GM21717 (cell line): ENCODE measurements at regions not wholly inside any gene's neighbourhood (a gene's known extent, or its start where the extent isn't known, plus 50 kb on each side); places are given as distances from the start of the nearest gene placed in this dataset.
"Not testable (repeated sequence)": the region's sequence is repeated elsewhere in the genome, so short reads cannot be mapped to it uniquely, and the experiment has no call there.

Experiments
- ATAC-seq: cut with Tn5 transposase; IDR thresholded peaks from one replicate; pipeline ENCODE4 v1.9.1; 2021; ENCODE audit warnings: mild to moderate bottlenecking, moderate library complexity; ENCODE audit not compliant: unreplicated experiment

DNA sequence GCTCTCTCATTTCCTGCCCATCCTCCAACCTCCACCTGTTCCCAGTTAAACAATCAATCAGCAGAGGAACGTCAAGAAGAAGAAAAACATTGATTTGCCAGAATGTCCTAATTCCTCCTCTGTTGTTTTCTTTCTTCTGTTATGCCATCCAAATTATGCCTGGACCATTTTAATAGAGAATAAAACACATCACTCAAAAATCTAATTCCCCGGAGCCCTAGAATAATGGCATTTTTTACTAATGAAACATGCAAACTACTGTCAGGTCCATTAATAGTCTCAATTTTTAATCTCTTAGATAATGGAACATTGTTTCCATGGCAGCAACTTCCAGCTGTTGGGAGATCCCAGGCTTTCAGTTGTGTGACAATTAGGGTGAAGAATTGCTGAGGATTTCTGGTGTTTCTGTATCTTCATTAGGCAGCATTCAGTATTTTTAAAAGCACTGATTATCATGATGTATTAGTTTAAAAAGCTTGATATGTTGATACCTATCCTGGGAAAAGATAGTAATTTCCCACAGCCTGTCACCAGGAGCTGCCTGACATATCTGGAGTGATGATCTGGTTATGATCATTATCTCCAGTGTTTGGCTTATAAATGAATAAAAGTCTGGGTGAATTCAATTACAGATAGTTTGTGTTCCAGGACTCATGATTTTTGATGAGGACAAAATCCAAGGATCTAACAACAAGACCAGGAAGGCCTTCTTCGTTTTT, 209.8 kb downstream of the TPBG start:
- ATAC-seq, result no peak

DNA sequence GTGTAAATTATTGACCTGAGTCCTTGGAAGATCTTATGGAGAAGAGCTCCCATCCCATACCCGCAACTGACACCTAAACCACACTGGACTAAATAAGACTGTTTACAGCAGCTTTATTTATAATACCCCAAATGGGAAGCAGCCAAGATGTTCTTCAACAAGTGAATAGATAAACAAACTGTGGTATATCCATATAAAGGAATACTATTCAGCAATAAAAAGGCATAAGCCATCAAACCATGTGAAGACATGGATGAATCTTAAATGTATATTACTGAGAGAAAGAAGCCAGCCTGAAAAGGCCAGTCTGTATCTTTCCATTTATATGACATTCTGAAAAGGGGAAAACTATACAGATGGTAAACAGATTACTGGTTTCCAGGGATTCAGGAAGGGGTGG, 212.7 kb downstream of the TPBG start:
- no peak for ATAC-seq

DNA sequence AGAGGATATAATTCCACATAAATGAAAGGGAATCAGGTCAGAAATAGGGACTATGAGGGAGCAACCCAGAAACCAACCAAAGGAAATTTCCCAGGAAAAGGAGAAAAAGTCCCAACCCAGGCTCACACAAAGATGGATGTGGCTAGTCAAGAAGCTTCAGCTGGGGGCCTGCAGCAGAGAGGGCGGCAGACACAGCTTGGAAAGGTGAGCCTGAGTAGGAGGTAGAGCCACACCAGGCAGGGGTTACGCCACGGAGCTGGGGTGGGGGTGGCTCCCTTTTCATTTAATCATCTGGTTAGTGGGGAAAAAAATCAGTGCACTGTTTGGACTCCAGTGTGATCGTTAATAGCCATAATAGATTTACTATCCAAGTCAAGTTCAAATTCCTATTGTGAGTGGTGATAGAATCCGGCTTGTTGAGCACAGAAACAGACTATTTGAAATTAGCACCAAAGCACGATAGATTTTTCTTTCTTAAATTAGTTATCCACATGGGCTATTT, 220.6 kb downstream of the TPBG start:
- ATAC-seq, result no peak

DNA sequence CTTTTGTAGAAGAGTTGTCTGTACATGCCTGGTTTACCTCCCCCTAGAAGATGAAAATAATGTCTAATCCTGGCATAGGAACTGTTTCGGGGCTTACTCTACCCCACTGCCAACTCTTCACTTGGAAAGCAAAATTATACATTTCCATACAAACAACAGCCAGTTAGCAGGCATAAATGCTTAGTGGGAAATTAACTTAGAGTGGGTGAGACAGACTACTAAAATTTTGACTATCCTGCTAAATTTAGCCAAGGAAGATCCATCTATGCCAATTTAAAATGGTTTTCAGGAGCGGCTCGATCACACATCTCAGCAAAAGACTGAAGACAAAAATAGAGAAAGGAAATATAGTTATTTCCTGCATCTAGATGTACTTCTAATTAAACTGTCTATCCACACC, 221.2 kb downstream of the TPBG start:
- ATAC-seq, result no peak

DNA sequence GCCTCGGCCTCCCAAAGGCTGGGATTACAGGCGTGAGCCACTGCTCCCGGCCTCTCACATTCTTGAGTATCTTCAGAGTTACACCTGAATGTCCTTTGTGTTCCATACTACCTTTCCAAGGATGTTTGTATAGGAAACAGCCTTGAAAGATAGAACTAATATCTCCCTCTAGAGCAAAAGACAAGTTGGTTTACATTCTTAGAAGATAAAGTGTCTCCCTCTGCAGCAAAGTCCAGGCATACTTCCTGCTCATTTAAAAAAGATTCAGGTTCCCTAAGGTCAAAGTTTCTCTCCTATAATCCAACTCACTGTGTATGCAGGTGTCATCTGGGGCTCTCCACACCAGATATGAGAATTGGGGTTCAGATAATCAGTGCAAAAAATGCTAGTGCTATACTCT, 224.4 kb downstream of the TPBG start:
- no peak for ATAC-seq

DNA sequence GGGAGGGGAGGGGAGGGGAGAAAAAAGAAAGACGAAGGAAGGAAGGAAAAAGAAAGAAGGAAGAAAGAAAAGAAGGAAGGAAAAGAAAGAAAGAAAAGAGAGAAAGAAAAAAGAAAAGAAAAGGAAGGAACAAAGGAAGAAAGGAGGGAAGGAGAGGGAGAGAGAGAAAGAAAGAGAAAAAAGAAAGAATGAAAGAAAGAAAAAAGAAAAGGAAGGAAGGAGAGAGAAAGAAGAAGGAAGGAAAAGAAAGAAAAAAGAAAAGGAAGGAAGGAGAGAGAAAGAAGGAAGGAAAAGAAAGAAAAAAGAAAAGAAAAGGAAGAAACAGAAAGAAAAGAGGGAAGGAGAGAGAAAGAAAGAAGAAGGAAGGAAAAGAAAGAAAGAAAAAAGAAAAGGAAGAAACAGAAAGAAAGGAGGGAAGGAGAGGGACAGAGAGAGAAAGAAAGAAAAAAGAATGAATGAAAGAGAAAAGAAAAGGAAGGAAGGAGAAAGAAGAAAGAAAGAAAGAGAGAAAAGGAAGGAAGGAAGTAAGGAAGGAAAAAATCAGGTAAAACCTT, 225.3 kb downstream of the TPBG start:
- ATAC-seq, result no peak

DNA sequence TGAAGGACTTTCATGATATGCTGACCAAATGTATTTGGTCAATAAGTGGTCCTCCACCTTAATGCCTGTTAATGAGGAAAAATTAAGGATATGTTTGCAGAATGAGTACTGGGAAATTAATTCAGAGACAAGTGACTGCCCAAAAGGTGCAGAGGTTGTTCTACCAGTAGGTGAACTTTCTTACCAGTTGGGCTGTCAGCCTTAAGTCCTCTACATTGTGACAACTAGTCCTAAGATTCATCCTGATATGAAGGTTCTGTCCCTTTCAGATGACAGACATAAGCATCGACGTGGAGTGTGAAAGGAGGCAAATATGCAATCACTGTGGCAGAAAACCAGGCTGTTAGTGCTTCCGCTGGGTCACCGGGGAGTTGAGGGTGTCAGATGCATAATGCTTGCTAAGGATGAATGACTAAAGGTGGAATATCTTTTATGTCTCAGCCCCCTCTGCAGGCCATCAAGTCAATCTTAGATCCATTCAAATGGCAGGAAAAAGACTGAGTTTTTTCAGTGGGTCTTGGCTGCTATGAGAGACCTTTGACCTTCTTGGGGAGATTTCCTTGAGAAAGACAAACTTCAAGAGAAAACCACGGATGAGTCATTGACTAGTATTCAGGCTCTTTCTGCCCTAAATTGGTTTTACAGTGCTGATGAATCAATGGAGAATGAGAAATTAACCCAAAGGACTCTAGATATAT, 226.0 kb downstream of the TPBG start:
- ATAC-seq, result peak; percentile 85

DNA sequence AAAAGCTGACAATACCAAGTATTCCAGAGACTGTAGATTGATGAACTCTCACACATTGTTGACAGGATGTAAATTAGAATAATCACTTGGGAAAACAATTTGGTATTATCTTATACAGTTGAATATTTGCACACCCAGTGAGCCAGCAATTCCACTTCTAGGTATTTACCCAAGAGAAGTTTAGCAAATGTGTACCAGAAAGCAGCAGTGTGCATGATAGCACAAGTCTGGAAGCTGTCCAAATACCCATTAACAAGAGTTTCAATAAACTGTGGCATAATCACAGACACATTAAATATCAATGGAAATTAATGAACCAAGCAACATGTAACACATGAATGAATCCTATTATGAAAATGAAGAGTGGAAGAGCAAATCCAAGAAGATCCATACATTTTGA, 233.6 kb downstream of the TPBG start:
- ATAC-seq, result no peak

DNA sequence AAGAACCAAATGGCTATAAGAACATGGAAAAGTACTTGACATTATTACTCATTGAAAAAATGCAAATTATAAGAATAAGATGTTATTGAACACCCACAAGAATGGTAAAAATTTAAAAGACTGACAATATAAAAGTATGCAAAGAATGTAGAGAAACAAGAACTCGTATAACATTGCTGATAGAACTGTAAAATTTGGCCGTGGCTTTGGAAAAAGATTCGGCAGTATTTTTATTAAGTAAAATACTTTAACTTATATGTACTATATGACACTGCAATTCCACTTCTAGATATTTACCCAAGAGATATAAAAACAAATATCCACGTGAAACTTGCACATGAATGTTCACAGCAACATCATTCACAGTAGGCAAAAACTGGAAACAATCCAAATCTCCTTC, 239.2 kb downstream of the TPBG start:
- no peak for ATAC-seq

DNA sequence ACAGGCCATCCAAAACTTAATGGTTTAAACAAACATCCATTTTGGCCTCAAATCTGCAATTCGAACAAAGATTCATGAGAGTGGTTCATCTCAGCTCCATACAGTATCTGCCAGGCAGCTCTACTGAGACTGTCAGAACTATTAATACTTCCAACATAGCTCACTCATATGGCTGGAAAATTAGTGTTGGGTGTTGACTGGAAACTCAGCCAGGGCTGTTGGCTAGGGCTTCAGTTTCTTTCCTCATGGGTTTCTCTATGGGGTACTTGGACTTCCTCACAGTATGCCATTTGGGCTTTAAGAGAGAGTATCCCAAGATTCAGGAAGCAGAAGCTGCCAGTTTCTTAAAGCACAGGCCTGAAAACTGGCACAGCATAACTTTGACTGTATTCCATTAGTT, 240.3 kb downstream of the TPBG start:
- no peak for ATAC-seq

DNA sequence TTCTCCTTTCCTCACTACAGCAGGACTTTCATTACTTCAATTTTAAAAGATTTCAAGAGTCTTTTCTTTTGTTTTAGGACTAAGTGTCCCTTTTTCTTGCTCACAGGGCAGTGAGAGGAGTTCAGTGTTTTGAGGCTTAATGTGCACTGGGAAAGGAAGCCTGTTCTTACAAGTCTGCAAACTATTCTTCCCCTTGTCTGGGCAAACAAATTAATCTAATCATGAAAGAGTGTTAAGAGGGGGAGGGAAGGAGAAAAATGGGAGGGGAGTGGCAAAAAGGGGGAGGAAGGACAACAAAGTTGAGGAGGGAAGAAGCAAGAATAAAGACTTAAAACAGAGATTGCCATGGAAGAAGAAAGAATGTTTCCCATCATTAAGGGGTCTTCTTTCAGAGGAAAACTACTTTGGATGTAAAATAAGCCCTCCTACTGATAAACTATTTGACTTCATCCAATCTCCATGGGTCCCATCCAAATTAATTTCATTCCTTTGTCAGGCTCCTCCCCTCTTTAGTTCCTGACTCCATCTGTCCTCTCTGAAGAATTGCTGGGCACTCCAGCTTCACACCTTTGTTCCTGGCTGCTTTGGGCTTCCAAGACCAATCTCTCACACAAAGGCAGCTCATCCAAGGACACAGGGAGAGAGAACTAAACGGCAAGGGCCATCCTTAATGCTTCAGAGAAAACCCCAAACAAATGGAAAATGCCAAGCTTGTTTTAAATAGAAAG, 244.5 kb downstream of the TPBG start:
- ATAC-seq, result no peak

DNA sequence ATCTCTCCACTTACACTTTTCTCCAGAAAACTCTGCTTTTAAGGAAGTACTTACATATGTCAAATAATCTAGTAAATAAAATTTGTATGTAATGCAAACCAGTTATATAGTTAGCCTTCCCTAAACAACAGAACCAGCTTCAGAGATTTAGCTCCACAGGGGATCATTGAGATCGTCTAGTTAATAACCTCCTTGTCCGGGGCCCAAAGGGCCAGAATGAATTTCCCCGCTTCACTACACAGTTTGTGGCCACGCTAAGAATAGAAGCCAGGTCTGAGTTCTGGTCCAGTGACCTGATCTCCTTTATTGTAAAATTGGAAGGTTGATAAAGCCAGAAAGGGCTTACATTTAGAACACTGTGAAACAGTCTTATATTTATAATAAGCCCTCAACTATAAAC, 245.2 kb downstream of the TPBG start:
- no peak for ATAC-seq

DNA sequence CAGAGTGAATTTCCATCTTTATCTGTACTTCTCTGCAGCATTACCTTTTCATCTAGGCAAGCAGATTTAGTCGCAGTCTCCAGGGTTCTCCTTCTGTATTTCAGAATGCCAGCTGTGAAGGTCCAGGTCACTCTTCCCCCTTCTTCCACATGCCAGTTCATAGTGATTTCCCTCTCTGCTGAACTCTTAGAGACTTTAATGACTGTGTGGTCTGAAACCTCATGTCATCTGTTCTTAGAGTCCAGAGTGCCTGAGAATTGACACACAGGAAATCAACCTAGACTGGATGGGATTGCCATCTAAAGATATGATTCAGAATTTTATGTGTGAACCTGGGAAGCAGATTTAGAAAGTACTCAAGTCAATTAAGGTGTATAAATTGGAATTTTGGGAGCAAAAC, 248.1 kb downstream of the TPBG start:
- no peak for ATAC-seq

DNA sequence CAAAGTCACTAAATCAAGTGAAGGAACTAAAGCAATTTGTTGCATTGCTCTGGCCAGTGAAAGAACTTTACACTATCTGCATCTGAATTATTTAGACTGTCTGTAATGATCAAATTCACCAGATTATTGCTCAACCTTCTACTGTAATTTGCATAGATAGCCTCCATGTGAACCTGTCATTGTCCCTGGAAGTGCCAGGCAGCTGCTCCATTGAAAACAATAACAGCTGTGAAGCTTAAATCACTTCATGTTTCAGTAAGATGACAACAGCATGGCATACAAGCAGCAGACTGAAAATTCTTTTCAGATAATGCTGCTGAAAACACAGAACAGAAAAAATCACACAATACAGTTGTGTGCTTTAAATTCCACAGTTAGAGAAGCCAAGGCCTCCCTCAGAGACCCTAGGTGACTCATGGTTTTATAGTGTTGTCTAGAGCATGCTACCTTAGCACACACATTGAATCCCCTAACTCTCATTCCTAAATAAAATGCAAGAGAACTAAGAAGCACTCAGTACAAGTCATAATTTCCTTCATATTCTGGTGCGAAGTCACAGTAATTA, 248.9 kb downstream of the TPBG start:
- ATAC-seq, result no peak

DNA sequence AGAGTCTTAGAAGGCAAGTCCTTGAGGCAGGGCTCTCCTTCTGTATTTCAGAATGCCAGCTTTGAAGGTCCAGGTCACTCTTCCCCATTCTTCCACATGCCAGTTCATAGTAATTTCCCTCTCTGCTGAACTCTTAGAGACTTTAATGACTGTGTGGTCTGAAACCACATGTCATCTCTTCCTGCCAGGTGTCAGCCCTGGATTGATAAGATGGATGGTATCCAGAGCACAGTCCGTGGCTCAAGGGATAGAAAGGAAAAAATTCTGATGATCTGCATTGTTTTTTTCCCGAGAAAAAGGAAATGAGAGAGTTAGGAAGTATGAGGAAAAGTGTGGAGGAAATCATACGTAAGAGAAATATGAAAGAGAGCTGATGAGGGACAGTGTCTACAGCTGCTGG, 250.9 kb downstream of the TPBG start:
- ATAC-seq, result no peak

DNA sequence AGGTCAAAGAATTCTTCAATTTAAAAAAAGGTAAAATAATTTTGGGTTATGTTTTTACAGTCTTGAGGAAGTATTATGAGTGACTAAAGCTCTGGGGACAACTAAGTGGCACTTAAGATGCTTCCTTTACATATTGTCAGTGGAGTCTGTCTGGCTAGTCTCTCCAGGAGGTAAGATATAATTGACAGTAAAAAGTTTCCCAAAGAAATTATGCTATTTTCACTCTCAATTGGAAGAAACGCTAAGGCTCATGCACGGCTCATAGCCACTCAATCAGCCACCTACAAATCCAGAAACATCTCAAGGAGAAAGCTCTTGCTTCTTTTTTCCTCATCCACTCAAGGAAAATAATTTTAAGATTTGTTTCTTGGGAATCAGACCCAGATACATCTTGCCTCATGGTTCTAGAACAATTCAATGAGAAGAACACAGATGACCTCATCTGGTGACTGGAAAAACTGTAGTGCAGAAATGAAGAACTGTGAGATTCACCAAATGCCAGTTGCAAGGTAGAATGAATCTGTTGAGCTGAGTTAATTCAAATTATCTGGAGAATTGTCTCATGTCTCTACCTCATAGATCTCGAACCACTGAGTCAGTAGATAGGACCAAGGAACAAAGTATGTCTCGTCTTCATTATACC, 252.9 kb downstream of the TPBG start:
- ATAC-seq, result no peak

DNA sequence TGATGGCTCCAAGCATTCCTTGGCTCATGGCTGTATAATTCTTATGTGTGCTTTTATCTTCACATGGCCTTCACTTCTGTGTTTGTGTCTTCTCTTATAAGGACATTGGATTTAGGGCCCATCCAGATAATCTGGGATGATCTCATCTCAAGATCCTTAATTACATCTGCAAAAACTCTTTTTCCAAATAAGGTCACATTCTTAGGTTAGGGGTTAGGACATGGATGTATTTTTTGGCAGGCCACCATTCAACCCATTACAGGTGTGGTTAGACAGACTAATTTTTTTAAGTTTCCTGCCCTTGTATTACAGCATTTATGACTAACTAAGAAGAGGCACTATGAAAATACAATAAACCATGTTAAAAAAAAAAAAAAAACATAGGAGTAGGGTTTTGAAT, 254.0 kb downstream of the TPBG start:
- no peak for ATAC-seq

DNA sequence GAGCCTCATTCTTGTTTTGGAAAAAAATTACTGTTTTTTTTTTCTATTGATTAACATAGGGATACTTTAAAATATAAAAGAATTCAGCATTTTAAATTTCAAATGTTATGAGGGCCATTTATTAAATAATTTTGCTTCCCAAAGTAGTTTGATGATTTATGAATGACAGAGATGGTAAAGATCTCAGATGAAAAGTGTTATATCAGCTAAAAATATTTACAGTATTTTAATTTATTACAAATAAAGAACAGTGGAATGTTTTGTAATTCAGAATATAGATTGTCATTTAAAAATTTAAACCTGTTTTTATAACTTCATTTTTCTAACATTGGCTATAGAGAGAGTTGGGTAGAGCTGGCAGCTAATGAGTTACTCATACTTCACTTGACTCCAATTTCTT, 256.0 kb downstream of the TPBG start:
- no peak for ATAC-seq

DNA sequence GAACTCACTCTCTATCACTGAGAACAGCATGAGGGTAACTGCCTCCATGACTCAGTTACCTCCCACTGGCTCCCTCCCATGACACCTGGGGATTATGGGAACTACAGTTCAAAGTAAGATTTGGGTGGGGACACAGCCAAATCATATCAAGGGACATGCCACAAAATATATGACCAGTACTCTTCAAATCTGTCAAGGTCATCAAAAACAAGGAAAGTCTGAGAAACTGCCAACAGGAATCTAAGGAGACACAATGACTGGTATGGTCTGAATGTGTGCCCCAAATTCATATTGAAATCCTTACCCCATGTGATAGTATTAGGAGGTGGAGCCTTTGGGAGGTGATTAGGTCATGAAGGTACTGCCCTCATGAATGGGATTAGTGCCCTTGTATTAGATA, 258.8 kb downstream of the TPBG start:
- ATAC-seq, result no peak

DNA sequence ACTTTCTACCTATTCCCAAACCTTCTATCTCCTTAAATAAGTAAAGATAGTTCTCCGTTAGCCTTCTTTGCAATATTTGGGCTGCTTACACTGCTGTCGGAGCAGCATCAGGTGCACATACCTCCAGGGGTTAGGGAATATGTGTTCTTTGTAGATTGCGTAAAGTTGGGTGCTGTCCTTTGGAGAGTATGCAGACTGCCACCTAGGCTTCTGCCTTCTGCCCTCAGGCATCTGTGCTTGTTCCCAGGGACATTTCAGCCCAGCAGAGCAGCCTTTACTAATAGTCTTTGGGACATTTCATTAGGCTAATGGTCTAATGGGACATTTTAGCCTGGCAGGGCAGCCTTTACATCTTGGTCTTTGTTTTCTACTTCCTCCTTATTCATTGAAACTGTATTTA, 260.6 kb downstream of the TPBG start:
- ATAC-seq, result no peak

DNA sequence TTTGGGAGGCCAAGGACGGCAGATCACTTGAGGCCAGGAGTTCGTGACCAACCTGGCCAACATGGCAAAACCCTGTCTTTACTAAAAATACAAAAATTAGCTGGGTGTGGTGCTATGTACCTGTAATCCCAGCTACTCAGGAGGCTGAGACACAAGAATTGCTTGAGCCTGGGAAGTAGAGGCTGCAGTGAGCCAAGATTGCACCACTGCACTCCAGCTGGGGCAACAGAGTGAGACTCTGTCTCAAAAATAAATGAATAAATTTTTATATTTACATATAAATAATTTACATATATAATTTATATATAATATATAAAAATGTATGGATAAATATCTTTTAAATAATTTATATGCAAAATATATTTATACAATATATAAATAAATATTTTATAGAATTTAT, 263.3 kb downstream of the TPBG start:
- ATAC-seq, result not testable (repeated sequence)
